HEK293 (cell line): ENCODE measurements at regions not wholly inside any gene's neighbourhood (a gene's known extent, or its start where the extent isn't known, plus 50 kb on each side); places are given as distances from the start of the nearest gene placed in this dataset.

Source experiments
- ZBTB26 ChIP-seq: fragments of 450-650 bp; formaldehyde crosslinking; optimal IDR thresholded peaks from 2 replicates; pipeline ENCODE3; 2016; ENCODE audit warnings: missing biosample characterization, mild to moderate bottlenecking, missing genetic modification characterization
- ZBTB8A ChIP-seq: fragments of 450-650 bp; formaldehyde crosslinking; IDR thresholded peaks from 2 replicates; pipeline ENCODE4 v1.5.1; 2016; ENCODE audit warnings: missing biosample characterization, missing genetic modification characterization
- ZNF473 ChIP-seq: fragments of 450-650 bp; formaldehyde crosslinking; IDR thresholded peaks from 2 replicates; pipeline ENCODE4 v1.5.1; 2017; ENCODE audit warnings: missing biosample characterization, missing genetic modification characterization
- ZNF76 ChIP-seq: fragments of 450-650 bp; formaldehyde crosslinking; IDR thresholded peaks from 2 replicates; pipeline ENCODE4; 2016; ENCODE audit warnings: low read depth, missing biosample characterization, missing genetic modification characterization, borderline replicate concordance
- ZNF785 ChIP-seq: fragments of 450-650 bp; formaldehyde crosslinking; IDR thresholded peaks from 2 replicates; pipeline ENCODE4 v1.5.1; 2016; ENCODE audit warnings: missing biosample characterization, missing genetic modification characterization

GRCh38 chr13:112325920-112326645, 50.1 kb upstream of the SPACA7 start (continued):
- TF ChIP-seq ZNF785 (tag by site-specific recombination) (no peak), ZNF76 (tag by site-specific recombination) (no peak), ZBTB26 (tag by site-specific recombination) (peak; percentile 1), ZBTB8A (peak; percentile 69), ZNF473 (no peak)
